ENCODE measurements at regions not wholly inside any gene's neighbourhood (a gene's known extent, or its start where the extent isn't known, plus 50 kb on each side); places are given as distances from the start of the nearest gene placed in this dataset.

DNA sequence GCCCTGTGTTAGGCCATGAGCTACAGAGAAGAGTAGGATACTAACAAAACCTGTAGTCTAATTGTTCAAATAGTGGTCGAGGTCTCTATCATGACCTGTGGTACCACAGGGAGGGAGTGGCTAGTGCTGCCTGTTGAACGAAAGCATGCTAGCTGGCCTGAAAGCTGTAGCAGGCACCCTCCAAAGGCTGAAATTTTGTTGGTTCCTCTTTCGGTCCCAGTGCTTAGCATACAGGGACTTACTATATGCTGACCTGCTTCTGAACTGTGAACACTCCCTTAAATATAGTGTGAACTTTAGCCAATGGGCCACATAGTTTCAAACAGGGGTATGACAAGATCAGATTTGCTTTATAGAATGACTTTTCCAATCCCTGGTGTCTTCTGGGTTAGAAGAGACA is 113.4 kb downstream of the PJA1 start:
- no peaks in the 10 kb centered on the region for H3K9me3 Mint-ChIP-seq
- H3K27me3 Mint-ChIP-seq = no peaks in the 10 kb centered on the region
- H3K27ac Mint-ChIP-seq = no peak overlapping the region
- ATAC-seq = no peak
- H3K36me3 Mint-ChIP-seq (ENCODE audit: low read depth) = no peaks in the 10 kb centered on the region
- no peak overlapping the region for H3K4me3 Mint-ChIP-seq
- intact Hi-C loops (cut with micrococcal nuclease) = no loop called here
- POLR2A ChIA-PET = no interaction called here
- DNase-seq = no peak
- TF ChIP-seq, protein P1, sequence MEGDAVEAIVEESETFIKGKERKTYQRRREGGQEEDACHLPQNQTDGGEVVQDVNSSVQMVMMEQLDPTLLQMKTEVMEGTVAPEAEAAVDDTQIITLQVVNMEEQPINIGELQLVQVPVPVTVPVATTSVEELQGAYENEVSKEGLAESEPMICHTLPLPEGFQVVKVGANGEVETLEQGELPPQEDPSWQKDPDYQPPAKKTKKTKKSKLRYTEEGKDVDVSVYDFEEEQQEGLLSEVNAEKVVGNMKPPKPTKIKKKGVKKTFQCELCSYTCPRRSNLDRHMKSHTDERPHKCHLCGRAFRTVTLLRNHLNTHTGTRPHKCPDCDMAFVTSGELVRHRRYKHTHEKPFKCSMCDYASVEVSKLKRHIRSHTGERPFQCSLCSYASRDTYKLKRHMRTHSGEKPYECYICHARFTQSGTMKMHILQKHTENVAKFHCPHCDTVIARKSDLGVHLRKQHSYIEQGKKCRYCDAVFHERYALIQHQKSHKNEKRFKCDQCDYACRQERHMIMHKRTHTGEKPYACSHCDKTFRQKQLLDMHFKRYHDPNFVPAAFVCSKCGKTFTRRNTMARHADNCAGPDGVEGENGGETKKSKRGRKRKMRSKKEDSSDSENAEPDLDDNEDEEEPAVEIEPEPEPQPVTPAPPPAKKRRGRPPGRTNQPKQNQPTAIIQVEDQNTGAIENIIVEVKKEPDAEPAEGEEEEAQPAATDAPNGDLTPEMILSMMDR (IDR thresholded peaks at IDR 0.05) = no peak
- no peaks in the 10 kb centered on the region for H3K4me1 Mint-ChIP-seq (ENCODE audit: low read depth)
- CTCF ChIA-PET = no interaction called here

DNA sequence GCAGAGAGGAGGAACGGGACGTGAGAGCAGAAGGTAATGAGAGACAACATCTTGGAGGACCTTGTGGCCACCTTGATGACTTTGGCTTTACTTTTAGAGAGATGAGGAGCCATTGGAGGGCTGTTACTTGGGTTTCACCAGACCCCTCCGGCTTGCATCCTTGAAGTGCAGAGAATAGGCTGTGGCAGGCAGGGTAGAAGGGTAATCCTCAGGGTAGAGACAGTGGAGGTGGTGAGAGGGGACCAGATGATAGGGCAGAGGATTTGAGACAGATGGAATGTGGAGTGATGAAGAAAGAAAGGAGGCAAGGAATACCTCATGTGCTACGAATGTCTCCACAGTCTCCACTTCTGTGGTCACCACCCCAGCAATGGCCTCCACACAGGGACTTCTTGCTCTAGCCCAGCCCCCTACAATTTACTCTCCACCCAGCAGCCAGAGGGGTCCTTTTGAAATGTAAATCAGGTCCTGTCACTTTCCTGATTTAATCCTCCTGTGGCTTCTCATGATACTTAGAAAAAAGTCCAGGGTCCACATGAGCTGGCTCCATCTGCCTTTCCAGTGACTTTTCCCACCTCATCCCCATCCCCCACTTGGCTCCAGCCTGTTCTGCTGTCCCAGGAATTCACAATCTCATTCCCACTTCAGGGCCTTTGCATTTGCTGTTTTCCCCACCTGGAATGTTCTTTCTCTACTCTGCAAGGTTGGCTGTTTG is 115.0 kb downstream of the PJA1 start:
- TF ChIP-seq, protein P1 (IDR thresholded peaks at IDR 0.05) = no peak
- CTCF ChIA-PET = no interaction called here
- POLR2A ChIA-PET = no interaction called here
- no peak overlapping the region for H3K4me3 Mint-ChIP-seq
- no peak for DNase-seq
- no peak overlapping the region for H3K27ac Mint-ChIP-seq
- intact Hi-C loops (cut with micrococcal nuclease) = no loop called here
- no peaks in the 10 kb centered on the region for H3K4me1 Mint-ChIP-seq (ENCODE audit: low read depth)
- no peaks in the 10 kb centered on the region for H3K9me3 Mint-ChIP-seq
- H3K36me3 Mint-ChIP-seq (ENCODE audit: low read depth) = no peaks in the 10 kb centered on the region
- no peak for ATAC-seq
- H3K27me3 Mint-ChIP-seq = no peaks in the 10 kb centered on the region

DNA sequence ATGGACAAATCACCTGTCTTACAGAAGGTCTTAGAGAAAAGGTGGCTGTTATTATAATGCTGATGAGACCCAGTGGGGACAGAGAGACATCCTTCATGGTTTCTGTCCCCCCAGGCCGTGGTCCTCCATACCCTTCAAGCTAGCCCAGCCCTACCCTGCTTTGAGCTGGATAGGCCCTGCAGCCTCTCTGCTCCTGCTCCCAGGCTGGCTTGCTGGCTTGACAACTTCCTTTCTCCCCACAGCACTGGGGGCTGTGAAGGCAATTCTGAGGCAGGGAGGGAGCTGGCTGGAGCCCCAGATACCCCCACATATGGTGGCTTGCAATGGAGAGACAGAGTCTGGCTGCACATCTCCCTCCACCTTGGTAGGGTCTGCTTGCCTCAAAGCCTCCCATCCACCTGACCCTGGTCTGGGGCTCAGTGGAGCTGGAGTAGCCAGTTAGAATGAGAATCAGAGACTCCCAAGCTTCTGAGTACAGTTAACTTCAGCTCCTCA is 118.2 kb downstream of the PJA1 start:
- peaks cover 1% of the 10 kb centered on the region for H3K27me3 Mint-ChIP-seq
- POLR2A ChIA-PET = no interaction called here
- H3K4me3 Mint-ChIP-seq = no peak overlapping the region
- CTCF ChIA-PET = no interaction called here
- TF ChIP-seq, protein P1 (IDR thresholded peaks at IDR 0.05) = no peak
- no peaks in the 10 kb centered on the region for H3K9me3 Mint-ChIP-seq
- intact Hi-C loops (cut with micrococcal nuclease) = no loop called here
- DNase-seq (no peak), ATAC-seq (no peak)
- H3K27ac Mint-ChIP-seq = no peak overlapping the region
- H3K36me3 Mint-ChIP-seq (ENCODE audit: low read depth) = no peaks in the 10 kb centered on the region
- H3K4me1 Mint-ChIP-seq (ENCODE audit: low read depth) = no peaks in the 10 kb centered on the region

DNA sequence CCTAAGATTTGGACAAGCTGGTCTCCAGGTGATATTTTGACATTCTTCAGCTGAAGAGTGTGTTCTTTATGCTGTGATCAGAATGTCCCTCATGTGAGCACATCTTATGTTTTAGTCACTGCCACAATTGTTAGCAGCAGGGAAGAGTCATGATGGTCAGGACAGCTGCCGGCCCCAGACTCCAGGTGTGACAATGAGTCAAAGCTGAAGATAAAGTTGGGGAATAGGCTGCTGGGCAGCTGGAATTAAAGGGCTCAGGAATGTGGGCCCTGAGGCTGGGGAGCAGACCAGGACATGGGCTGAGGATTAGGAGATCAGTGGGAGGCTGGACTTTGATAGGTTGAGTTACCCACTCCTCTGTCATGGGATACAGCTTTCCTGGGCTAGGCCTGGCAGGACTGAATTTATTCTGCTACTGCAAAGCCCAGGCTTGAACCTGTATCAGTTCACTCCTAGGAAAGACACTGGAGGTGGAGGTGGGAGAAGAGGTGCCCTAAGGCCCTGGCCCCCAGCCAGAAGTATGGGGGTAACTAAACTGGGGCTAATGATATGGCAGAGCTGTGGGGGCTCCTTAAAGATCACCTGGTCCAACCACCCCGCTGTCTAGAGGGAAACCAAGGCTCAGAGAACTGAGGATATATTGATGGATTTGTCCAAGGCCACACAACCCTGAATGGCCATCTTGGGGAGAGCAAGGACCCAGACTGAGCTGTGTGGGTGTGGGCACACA is 119.5 kb downstream of the PJA1 start:
- no peak overlapping the region for H3K27ac Mint-ChIP-seq
- H3K36me3 Mint-ChIP-seq (ENCODE audit: low read depth) = no peaks in the 10 kb centered on the region
- intact Hi-C loops (cut with micrococcal nuclease) = no loop called here
- H3K4me3 Mint-ChIP-seq = no peak overlapping the region
- DNase-seq (no peak), ATAC-seq (no peak)
- H3K27me3 Mint-ChIP-seq = peaks cover 1% of the 10 kb centered on the region
- TF ChIP-seq, protein P1 (IDR thresholded peaks at IDR 0.05) = no peak
- ChIA-PET POLR2A (no interaction called here), CTCF (no interaction called here)
- H3K9me3 Mint-ChIP-seq = no peaks in the 10 kb centered on the region
- no peaks in the 10 kb centered on the region for H3K4me1 Mint-ChIP-seq (ENCODE audit: low read depth)

DNA sequence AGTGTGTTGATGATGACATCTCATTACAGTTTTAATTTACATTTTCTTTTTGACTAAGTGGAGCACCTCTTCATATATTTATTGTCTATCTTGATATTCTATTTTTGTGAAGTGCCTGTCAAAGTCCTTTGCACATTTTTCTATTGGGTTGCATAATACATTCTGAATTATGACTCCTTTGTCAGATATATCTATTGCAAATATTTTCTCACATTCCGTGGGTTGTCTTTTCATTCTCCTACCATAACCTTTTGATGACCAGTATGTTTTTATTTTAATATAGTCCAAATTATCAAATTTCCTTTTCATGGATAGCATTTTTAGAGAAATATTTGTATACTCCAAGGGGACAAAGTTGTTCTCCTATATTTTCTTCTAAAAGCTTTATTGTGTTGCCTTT is 126.4 kb downstream of the PJA1 start:
- Mint-ChIP-seq H3K27ac (no peak overlapping the region), H3K9me3 (no peaks in the 10 kb centered on the region), H3K4me3 (no peak overlapping the region), H3K27me3 (peaks cover 1% of the 10 kb centered on the region), H3K36me3 (ENCODE audit: low read depth) (no peaks in the 10 kb centered on the region), H3K4me1 (ENCODE audit: low read depth) (no peaks in the 10 kb centered on the region)
- ChIA-PET POLR2A (no interaction called here), CTCF (no interaction called here)
- intact Hi-C loops (cut with micrococcal nuclease) = no loop called here
- ATAC-seq = no peak
- TF ChIP-seq, protein P1 (IDR thresholded peaks at IDR 0.05) = no peak
- no peak for DNase-seq

All from activated CD8-positive, alpha-beta T cell treated with anti-CD3 and anti-CD28 coated beads for 36 hours (primary cell).